ENCODE measurements at regions not wholly inside any gene's neighbourhood (a gene's known extent, or its start where the extent isn't known, plus 50 kb on each side); places are given as distances from the start of the nearest gene placed in this dataset.

GRCh38 chr4:79584902-79585301 lies 176.9 kb upstream of the GK2 start:
- intact Hi-C loops (cut with DNase I) = loop anchor here (10.0 kb wide), 1 partner anchor 630 kb away; no protein-coding TSS in a partner anchor
- no peak overlapping the region for H3K4me3 ChIP-seq
- H3K27me3 ChIP-seq = no peaks in the 10 kb centered on the region
- H3K27ac ChIP-seq (replicated peaks in 1 of 4) = peak overlapping the region; percentile 46 to 73 (median 57)
- peaks cover 10 to 42% (median 22%) of the 10 kb centered on the region in 4 donors for H3K4me1 ChIP-seq
- TF ChIP-seq CTCF (IDR thresholded peaks at IDR 0.05) (no peak), EP300 (IDR thresholded peaks at IDR 0.05) (no peak), POLR2AphosphoS5 (IDR thresholded peaks at IDR 0.05) (no peak), POLR2A (IDR thresholded peaks at IDR 0.05; ENCODE audit: low read depth) (no peak)
- 41% methylated on average over 3 of the region's 3 CpGs for WGBS
- no peaks in the 10 kb centered on the region for H3K36me3 ChIP-seq
- H3K9me3 ChIP-seq = no peaks in the 10 kb centered on the region
- DNase-seq (ENCODE audit: extremely low spot score) = no peak

- Histone ChIP-seq H3K36me3 (no peaks in the 10 kb centered on the region), H3K9me3 (no peaks in the 10 kb centered on the region), H3K4me3 (no peak overlapping the region), H3K27ac (replicated peaks in 1 of 4) (peak overlapping the region; percentile 46 to 73 (median 57)), H3K27me3 (no peaks in the 10 kb centered on the region), H3K4me1 (peaks cover 10 to 37% (median 22%) of the 10 kb centered on the region in 4 donors)
- intact Hi-C loops (cut with DNase I) = loop anchor here (10.0 kb wide), 1 partner anchor 630 kb away; no protein-coding TSS in a partner anchor
- WGBS = 43% methylated on average over 1 of the region's 1 CpG
- TF ChIP-seq CTCF (IDR thresholded peaks at IDR 0.05) = no peak
- peak in 1 of 2 donors; percentile 22 for TF ChIP-seq POLR2AphosphoS5 (IDR thresholded peaks at IDR 0.05)
- no peak for DNase-seq (ENCODE audit: extremely low spot score)
Measured at GRCh38 chr4:79584352-79584751, 176.3 kb upstream of the GK2 start.

GRCh38 chr4:79578606-79579005 lies 170.6 kb upstream of the GK2 start:
- DNase-seq (ENCODE audit: extremely low spot score) = no peak
- intact Hi-C loops (cut with DNase I) = loop anchor here (5.0 kb wide), 1 partner anchor 541 kb away; no protein-coding TSS in a partner anchor
- Histone ChIP-seq H3K9me3 (no peaks in the 10 kb centered on the region), H3K27me3 (no peaks in the 10 kb centered on the region), H3K4me3 (no peak overlapping the region), H3K36me3 (no peaks in the 10 kb centered on the region), H3K27ac (replicated peaks in 1 of 4) (peak overlapping the region in 1 of 4 donors; percentile 6), H3K4me1 (peaks cover 0 to 41% (median 25%) of the 10 kb centered on the region in 4 donors)
- 83% methylated on average over 1 of the region's 3 CpGs for WGBS
- TF ChIP-seq POLR2AphosphoS5 (IDR thresholded peaks at IDR 0.05) (no peak), EP300 (IDR thresholded peaks at IDR 0.05) (no peak), CTCF (IDR thresholded peaks at IDR 0.05) (no peak), POLR2A (IDR thresholded peaks at IDR 0.05; ENCODE audit: low read depth) (no peak)

- intact Hi-C loops (cut with DNase I) = loop anchor here (5.0 kb wide), 1 partner anchor 539 kb away; no protein-coding TSS in a partner anchor
- Histone ChIP-seq H3K9me3 (no peaks in the 10 kb centered on the region), H3K27ac (replicated peaks in 1 of 4) (peak overlapping the region; percentile 28 to 65 (median 60)), H3K27me3 (no peaks in the 10 kb centered on the region), H3K4me3 (no peak overlapping the region), H3K4me1 (peaks cover 0 to 35% (median 23%) of the 10 kb centered on the region in 4 donors), H3K36me3 (no peaks in the 10 kb centered on the region)
- TF ChIP-seq EP300 (IDR thresholded peaks at IDR 0.05) (no peak), POLR2AphosphoS5 (IDR thresholded peaks at IDR 0.05) (peak in 1 of 2 donors; percentile 10), CTCF (IDR thresholded peaks at IDR 0.05) (peak; percentile 19 to 41 (median 39)), POLR2A (IDR thresholded peaks at IDR 0.05; ENCODE audit: low read depth) (no peak)
- 54% methylated on average over 6 of the region's 6 CpGs for WGBS
- DNase-seq (ENCODE audit: extremely low spot score) = no peak
Measured at GRCh38 chr4:79576429-79576753, 168.4 kb upstream of the GK2 start.

Measured in esophagus muscularis mucosa (tissue), 4 donors.